OCI-M2 (cell line): ENCODE measurements at regions not wholly inside any gene's neighbourhood (a gene's known extent, or its start where the extent isn't known, plus 50 kb on each side); places are given as distances from the start of the nearest gene placed in this dataset.
"Not testable (repeated sequence)": the region's sequence is repeated elsewhere in the genome, so short reads cannot be mapped to it uniquely, and the experiment has no call there.

ENCODE experiments used
- DNase-seq: peaks from one replicate; lab custom pipeline; 2025; ENCODE audit not compliant: unreplicated experiment; lab: John Stamatoyannopoulos, UW

DNA sequence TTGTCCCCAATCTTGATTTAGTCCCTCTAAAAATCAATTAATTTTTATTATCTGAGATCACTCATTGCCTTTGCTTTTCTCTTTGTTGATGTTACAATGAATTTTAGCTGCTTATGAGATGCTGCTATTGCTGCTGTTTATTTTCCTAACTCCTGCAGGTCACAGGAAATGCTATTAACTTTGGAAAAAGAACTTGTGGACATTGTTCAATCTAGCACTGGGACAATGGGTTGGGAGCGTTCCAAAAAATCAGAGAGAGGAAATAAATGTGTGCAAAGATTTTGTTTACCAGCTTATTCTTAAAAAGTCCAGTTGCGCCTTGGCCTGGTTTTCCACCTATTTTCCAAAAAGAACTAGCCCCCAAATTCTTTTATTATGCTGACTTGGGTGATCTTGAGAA lies 268.3 kb downstream of the PTH2R start:
- DNase-seq, result no peak

DNA sequence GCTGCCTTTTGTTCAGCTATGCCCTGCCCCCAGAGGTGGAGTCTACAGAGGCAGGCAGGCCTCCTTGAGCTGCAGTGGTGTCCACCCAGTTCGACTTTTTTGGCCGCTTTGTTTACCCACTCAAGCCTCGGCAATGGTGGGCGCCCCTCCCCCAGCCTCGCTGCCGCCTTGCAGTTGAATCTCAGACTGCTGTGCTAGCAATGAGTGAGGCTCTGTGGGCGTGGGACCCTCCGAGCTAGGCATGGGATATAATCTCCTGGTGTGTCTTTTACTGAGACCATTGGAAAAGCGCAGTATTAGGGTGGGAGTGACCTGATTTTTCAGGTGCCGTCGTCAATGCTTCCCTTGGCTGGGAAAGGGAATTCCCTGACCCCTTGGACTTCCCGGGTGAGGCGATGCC lies 279.3 kb downstream of the PTH2R start:
- not testable (repeated sequence) for DNase-seq

DNA sequence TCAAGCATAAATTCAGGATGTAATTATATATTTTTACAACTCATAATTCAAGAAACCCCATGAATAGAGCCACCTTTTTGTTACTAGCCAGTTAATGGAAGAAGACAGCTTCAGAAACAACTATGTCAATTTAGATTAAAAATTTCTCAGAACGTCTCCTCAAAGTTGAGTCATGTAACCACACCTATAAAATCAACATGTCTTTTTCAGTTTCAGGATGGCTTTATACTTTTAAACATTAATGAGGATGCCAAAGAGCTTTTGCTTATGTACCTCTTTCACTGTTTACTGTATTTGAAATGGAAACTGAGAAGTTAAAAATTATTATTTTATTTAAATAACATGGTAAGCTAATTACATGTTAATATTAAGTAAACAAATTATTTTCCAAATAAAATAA lies 280.1 kb downstream of the PTH2R start:
- DNase-seq, result no peak

DNA sequence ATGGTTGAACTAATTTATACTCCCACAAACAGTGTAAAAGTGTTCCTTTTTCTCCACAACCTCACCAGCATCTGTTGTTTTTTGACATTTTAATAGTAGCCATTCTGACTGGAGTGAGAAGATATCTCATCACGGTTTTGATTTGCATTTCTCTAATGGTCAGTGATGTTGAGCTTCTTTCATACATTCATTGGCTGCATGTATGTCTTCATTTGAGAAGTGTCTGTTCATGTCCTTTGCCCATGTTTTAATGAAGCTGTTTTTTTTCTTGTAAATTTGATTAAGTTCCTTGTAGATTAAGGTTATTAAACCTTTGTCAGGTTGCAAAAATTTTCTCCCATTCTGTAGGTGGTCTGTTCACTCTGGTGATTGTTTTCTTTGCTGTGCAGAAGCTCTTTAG lies 281.1 kb downstream of the PTH2R start:
- not testable (repeated sequence) for DNase-seq

DNA sequence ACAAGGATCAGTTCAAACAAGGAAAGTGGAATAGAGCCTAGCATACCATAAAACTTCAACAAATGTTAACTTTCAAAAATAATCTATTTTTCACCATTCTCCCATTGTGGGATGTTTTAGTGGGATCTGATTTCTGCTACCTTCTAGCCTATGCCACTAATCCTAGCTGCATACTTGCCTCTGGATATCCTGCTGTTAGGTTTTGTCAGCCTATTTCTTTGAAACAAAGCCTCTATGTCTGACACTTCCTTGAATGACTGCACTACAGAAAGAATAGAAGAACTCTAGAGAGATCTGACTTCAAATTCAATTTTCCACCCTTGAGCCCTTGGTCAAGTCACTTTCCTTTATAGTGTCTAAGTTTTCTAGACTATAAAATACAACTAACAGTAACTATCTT lies 291.5 kb downstream of the PTH2R start:
- no peak for DNase-seq

DNA sequence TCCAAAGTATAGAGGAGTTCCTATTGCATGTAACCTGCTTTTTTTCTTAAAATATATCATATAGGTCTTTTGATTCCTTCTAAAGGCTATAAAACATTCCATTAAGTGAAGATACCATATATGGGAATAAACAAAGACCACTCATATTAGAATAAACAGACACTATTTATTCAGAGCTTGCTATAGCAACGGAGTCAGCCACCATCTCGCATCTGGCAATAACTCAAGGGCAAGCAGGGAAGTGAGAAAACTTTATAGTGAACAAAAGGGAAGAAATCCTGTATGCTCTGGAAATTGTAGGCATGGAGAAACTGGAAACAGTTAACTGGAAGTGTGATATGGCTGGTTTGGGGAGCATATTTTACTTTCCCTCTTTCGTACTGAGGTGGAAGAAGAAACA lies 301.9 kb downstream of the PTH2R start:
- DNase-seq, result no peak

DNA sequence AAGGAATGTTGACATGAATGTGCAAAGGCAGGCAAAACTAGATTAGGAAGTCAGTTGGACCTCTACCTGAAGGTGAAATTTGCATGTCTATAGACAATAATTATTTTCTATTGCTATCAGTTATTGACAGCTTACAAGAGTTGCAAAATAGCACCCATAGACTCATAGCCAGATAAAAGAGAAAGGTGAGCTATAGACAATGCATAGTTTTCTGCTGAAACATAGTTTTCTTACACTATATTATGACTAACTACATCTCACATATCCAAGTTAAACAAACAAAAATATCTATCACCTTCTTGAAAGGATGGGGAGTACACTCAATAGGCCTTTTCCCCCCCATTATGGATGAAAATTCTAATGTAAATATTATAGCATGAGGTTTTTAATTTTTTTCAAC lies 305.0 kb downstream of the PTH2R start:
- no peak for DNase-seq

DNA sequence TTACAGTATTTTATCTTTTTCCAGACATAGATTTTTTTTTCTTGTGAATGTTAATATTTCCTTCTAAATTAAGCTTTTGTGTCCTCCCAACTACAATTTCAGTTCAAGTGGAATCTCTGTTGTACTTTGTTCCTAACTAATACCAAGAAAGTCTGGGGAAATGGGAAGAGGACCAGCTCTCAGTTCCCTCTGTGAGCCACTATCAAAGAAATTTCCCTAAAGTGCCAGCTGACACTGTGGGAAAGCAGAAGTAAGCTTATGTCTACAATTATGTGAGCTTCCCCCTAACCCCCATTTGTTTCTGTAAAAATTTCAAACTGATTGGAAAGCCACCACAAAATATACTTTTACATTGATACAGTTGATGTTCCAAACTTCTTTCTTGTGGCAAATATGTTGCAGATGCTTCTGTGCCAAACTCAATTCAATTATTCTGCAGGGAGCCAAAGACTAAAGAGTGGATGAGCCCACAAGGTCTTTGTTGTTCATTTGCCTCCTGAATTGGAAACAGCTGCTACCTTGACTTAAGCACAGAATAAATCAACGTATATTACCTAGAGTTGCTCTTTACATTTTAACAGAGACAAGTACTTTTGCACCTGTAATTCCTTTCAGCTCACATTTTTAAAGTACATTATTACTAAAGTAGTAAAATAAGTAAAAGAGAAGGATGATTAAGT lies 306.6 kb downstream of the PTH2R start:
- no peak for DNase-seq

DNA sequence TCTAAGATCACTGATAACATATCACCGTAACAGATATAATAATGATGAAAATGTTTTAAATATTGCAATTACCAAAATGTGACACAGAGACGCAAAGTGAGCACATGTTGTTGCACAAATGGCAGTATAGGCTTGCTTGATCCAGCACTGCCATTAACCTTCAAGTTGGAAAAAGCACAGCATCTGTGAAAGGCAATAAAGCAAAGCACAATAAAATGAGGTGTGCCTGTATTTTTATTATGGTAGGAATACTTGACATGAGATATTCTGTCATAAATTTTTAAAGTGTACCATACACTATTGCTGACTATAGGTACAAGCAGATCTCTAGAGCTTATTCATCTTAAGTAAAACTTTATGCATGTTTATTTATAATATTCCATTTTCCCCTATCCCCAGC lies 312.2 kb downstream of the PTH2R start:
- DNase-seq, result no peak

DNA sequence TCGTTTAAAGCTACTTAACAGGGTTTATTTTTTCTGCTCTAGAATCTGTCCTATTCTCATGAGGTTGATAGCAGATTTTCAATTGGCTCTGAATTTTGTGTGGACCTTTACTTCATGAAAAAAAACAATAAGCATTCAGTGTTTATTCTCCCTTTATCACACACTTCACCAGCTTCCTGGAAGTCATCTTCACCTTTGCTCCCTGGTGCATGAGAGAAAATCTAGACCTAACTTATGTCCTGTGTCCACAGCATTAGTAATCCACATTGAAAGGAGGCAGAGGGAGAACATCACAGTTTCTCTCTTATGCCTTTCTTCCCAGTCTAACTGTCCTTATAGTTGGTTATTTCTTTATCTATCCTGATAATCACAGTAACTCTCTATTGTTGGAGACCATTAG lies 316.1 kb downstream of the PTH2R start:
- DNase-seq, result no peak

DNA sequence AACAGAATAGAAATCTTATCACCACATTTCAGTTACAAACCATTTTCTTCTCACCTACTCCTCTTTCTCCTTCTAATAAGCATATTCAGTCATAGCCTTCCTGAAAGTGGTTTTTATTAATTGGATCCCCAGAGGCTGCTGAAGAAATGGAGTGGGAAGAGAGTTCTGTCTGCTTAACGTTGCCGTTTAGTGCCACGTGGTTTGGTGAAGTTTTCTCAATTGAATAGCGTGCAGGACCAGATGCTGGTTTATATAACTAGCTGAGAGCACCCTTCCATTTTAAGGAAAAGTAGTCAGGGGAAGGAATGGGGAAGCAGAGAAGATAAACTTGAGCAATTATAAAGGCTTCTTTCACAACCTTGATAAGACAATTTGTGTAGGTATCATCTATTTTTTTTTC lies 318.7 kb downstream of the PTH2R start:
- DNase-seq, result no peak

DNA sequence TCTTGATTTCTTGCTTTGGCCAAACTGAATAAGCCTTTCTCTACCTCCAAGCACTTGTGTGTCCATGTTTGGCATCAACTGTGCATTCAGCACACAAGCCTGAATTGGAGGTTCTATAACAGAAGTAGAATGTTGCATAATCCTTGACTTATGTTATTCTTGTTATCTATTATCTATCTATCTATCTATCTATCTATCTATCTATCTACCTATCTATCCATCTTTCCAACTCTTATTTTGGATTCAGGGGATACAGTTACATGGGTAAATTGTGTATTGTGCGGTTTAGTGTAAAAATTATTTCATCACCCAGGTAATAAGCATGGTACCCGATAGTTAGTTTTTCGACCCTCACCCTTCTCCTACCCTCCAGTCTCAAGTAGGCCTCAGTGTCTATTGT lies 319.6 kb downstream of the PTH2R start:
- DNase-seq, result no peak

DNA sequence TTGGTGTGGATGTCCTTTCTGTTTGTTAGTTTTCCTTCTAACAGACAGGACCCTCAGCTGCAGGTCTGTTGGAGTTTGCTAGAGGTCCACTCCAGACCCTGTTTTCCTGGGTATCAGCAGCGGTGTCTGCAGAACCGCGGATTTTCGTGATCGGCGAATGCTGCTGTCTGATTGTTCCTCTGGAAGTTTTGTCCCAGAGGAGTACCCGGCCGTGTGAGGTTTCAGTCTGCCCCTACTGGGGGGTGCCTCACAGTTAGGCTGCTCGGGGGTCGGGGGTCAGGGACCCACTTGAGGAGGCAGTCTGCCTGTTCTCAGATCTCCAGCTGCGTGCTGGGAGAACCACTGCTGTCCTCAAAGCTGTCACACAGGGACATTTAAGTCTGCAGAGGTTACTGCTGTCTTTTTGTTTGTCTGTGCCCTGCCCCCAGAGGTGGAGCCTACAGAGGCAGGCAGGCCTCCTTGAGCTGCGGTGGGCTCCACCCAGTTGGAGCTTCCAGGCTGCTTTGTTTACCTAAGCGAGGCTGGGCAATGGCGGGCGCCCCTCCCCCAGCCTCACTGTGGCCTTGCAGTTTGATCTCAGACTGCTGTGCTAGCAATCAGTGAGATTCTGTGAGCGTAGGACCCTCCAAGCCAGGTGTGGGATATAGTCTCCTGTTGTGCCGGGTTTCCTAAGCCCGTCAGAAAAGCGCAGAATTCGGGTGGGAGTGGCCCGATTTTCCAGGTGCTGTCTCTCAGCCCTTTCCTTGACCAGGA lies 345.2 kb downstream of the PTH2R start:
- DNase-seq, result not testable (repeated sequence)

DNA sequence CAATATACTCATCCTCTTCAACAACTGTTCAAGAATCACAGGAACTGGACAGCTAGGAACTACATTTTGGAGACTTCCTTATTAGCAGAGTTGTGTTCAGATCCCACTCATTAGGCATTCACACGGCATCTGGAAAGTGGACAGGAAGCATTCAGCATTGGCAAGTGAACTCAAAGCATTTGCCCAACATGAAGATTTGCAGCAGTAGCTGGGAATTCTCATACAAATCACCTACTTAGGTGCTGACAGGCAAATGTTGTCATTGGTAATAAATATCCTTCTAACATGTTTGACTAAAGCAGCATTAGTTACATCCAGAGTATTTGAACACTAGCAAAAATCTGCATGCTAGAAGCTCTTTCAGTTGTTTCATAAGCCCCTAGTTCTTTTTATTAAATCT lies 350.8 kb downstream of the PTH2R start:
- no peak for DNase-seq

DNA sequence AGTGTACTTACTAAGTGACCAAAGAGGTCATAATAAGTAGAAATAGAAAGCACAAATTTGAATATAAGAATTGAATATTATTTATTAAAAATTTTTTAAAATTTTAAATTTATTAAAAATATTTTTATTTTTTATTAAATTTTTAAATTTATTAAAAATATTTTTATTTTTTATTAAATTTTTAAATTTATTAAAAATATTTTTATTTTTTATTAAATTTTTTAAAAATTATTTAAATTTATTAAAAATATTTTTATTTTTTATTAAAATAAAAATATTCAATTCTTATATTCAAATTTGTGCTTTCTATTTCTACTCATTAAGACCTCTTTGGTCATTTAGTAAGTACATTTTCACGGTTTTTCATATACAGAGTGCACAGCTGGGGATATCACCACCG lies 366.5 kb downstream of the PTH2R start:
- DNase-seq, result not testable (repeated sequence)

DNA sequence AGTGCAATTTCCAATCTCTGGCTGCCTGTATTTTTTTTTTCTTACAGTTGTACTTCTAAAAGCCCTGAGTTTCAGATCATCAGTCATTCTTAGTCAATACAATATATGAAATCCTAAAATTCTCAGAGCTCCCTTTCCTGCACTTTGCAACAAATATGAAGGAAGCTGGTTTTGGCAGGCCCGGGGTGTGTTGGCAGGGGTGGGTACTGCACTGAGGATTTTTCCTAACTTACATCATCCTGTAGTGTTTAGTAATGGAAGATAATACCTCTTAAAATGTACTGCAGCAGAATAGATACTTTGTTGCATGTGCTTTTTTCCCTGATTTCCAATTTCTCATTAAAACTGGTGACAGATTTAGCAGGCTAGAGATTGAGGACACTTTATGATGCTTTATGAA lies 374.6 kb downstream of the PTH2R start:
- DNase-seq, result no peak

DNA sequence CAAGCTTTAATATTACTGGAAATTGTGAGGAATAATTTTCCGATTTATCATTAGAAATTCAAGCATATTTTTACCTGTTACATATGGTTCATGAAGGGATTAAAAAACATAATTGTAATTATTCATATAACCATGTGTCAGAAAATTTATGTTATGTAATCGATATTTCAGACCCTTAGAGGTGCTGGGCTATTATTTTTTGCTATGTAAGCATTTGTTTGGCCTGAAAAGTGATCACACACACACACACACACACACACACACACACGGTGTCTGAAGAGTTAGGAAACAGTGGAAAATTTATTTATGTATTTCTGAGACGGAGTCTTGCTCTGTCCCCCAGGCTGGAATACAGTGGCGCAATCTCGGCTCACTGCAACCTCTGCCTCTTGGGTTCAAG lies 375.5 kb downstream of the PTH2R start:
- DNase-seq, result no peak

DNA sequence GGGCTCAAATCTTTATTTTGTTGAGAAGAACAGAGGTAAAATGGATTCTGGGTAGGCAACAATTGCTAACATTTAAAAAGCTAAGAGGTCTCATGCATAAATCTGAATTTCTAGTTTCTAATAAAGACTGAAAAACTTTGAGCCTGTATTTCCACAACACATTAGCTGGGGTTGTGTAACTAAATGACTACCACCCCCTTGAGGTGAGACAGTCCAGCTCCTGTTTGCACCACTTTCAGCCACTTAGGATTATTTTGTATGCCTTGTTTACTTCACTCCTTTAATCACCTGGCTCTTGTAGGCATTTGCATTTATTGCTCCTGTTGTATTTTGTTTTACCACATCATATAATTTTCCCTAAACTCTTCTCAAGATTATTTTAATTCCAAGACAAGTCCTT lies 376.6 kb downstream of the PTH2R start:
- DNase-seq, result no peak

DNA sequence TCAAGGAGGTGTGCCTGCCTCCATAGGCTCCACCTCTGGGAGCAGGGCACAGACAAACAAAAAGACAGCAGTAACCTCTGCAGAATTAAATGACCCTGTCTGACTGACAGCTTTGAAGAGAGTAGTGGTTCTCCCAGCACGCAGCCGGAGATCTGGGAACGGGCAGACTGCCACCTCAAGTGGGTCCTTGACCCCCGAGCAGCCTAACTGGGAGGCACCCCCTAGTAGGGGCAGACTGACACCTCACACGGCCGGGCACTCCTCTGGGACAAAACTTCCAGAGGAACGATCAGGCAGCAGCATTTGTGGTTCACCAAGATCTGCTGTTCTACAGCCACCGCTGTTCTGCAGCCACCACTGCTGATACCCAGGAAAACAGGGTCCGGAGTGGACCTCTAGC lies 378.2 kb downstream of the PTH2R start:
- not testable (repeated sequence) for DNase-seq

DNA sequence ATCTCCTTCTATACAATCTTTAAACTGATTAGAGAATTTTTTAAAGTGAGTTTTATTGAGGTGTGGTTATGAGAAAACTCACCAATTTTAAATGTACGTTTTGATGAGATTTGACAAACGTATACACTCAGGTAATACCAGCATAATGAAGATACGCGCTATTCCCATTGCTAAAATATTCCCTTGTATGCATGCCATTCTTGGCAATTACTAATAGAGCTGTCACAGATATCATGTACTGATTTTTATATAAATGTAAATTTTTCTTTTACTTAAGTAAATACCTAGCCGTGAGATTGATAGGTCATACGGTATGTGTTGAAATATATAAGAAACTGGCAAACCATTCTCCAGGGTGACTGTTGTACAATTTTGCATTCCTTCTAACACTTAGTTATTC lies 384.7 kb downstream of the PTH2R start:
- DNase-seq, result no peak

DNA sequence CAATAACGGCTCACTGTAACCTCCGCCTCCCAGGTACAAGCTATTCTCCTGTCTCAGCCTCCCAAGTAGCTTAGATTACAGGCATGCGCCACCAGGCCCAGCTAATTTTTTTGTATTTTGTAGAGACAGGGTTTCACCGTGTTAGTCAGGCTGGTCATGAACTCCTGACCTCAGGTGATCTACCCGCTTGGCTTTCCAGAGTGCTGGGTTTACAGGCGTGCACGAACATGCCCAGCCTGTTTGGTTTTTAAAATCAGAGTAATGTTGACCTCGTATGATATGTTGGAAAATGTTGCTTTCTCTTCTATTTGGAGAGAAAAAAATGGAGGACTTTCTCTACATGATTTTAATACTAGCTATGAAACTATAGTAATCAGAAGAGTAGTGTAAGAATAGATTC lies 386.2 kb downstream of the PTH2R start:
- DNase-seq, result no peak

DNA sequence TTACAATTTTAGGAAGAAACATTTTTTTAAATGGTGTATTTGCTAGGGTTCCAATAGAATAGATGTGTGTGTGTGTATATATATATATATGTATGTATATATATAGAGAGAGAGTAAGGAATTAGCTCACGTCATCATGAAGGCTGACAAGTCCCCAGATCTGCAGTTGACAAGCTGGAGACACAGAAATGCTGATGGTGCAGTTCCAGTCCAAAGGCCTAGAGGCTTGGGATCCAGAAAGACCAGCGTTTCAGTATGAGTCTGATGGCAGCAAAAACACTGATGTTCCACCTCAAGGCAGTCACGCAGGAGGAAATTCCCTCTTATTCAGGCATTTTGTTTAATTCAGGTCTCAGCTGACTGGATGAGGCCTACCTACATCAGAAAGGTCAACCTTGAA lies 386.8 kb downstream of the PTH2R start:
- no peak for DNase-seq
